ENCODE measurements at regions not wholly inside any gene's neighbourhood (a gene's known extent, or its start where the extent isn't known, plus 50 kb on each side); places are given as distances from the start of the nearest gene placed in this dataset.
"Not testable (repeated sequence)": the region's sequence is repeated elsewhere in the genome, so short reads cannot be mapped to it uniquely, and the experiment has no call there.

- DNase-seq: not testable (repeated sequence)
Measured at GRCh38 chr2:145519254-145519653, 999.3 kb upstream of the ZEB2 start.

DNA sequence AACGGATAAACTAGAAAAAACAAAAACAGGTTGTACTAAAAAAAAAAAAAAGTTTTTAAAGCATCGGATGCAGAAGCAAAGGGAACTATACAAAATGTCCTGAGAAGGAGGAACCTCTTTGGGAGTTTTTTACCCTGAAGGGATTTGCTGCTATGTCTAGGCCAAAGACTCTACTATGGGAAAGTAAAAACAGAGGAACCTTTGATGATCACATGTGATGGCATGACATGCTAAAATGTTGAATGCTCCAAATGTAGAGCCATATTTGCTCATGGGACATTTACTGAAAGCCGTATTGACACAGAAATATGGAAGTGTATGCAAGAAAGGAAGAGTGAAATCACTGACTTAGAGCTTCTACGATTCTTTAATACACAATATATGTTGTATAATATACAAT, 992.0 kb upstream of the ZEB2 start:
- no peak for DNase-seq

DNA sequence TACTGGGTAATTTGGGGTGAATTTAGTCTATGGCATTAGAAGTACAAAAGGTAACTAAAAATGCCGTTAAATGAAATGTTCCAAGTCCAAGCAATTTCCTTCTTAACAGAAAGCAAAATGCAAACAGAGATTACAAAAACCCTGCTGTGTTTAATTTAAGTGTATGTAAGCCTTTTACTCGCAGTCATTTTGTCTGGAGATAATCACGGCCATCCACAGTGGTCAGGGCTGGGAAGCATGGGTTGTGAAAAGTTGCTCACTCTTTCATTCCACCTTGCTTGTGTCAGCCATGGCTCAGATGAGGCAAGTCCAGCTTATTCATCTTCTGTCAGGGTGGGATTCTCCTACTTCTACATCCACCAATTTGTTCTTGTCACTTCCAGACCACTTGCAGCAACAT, 983.6 kb upstream of the ZEB2 start:
- DNase-seq: peak; percentile 3

GRCh38 chr2:145501920-145502319, 982.0 kb upstream of the ZEB2 start:
- DNase-seq: no peak

DNA sequence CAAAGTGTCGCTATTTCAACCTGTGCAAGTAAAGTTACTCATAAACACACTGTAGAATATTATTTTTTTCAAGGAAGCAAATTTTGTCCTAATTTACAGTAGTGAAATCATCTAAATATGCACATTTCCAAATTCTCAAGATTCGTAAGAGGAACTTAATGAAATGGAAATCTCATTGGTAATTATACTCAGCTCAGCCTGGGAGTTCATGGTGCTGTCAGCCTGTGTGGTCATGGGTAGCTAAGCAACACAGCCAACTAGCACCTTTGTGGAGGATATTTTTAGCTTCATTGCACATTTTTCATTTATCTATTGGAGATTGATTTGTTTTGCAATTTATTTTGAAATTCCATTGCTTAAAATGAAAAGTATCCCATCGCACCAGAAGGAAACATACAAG, 975.7 kb upstream of the ZEB2 start:
- DNase-seq: no peak

DNA sequence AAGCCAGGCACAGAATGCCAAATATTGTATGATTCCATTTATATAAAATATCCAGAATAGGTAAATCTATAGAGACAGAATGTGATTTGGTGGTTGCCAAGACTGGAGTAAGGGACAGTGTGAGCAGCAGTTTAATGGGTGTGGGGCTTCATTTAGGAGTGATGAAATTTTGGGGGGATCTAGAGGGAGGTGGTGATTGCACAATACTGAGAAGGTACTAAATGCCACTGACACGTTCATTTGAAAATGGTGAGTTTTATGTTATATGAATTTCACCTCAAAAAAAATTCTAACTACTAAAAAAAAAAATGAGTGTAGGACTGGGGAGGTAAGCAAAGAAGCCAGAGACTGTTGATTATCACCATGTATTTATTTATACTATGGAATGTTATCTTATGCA, 974.5 kb upstream of the ZEB2 start:
- DNase-seq: no peak

- DNase-seq: no peak
Measured at GRCh38 chr2:145488571-145488970, 968.7 kb upstream of the ZEB2 start.

- peak; percentile 52 for DNase-seq
Measured at GRCh38 chr2:145484448-145485097, 964.7 kb upstream of the ZEB2 start.

GRCh38 chr2:145483854-145484253, 963.9 kb upstream of the ZEB2 start:
- no peak for DNase-seq

- no peak for DNase-seq
Measured at GRCh38 chr2:145481334-145481922, 961.5 kb upstream of the ZEB2 start.

- no peak for DNase-seq
Measured at GRCh38 chr2:145464866-145465265, 944.9 kb upstream of the ZEB2 start.

- peak; percentile 3 for DNase-seq
Measured at GRCh38 chr2:145460112-145460511, 940.2 kb upstream of the ZEB2 start.

GRCh38 chr2:145431181-145431951, 911.4 kb upstream of the ZEB2 start:
- peak; percentile 11 for DNase-seq

DNA sequence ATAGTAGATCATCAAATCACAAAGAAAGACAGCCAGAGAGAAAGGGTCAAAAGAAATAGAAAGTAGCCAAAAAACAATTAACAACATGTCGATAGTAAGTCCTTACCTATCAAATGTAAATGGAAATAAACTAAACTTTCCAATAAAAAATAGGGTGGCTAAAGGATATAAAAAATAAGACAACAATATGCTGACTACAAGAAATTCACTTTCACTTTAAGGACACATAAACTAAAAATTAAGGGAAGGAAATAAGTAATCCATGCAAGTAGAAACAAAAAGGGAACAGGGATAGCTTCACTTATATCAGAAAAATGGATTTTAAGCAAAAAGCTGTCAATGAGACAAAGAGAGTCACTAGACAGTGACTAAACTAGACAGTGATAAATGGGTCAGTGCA, 903.9 kb upstream of the ZEB2 start:
- no peak for DNase-seq

DNA sequence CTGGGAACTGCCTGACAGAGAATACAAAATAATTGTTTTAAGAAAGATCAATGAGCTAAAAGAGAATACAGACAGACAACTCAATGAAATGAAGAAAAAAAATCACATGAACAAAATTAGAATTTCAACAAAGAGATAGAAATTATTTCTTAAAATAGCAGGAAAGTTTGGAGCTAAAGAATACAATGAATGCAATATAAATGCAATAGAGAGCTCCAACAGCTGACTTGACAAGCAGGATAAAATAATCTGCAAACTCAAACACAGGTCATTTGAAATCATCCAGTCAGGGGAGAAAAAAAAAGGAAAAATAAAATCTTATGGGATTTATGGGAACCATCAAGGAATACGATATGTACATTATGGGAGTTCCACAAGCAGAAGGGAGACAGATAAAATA, 902.7 kb upstream of the ZEB2 start:
- no peak for DNase-seq

DNA sequence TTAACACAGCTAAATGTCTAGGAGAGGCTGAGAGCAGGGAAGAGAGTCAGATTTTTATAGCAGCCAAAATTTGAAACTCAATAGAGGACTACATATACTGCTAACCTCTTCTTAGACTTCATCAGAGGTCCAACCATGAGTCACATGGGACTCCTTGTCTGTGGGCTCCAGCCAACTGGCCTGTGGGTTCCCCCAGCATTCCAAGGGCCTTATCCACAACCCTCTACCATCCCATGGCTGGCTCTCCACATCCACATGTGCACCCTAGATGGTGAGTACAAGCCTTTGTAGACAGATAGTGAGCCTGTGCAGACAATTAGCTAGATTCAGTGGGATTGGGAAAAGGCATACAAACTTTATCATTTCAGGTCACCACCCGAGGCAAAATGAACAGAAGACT, 901.9 kb upstream of the ZEB2 start:
- DNase-seq: peak; percentile 20

DNA sequence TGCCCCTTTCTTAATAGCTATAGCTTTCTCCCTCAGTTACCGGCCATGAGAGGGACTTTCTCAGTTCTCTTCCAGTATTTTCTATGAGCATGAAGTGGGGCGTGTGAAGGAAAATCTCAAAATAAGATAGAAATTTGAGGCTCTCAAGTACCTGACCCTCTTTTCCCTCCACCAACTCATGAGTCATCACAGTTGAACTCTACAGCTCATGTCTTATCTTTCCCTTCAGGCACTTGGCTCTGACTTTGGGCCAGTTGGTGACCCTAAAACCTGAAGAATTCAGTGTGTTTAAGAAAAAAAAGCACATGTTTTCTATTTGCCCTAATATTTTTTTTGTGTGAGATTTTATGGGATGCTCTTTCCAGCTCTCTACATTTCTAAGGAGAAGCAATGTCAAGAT, 896.7 kb upstream of the ZEB2 start:
- DNase-seq: no peak

DNA sequence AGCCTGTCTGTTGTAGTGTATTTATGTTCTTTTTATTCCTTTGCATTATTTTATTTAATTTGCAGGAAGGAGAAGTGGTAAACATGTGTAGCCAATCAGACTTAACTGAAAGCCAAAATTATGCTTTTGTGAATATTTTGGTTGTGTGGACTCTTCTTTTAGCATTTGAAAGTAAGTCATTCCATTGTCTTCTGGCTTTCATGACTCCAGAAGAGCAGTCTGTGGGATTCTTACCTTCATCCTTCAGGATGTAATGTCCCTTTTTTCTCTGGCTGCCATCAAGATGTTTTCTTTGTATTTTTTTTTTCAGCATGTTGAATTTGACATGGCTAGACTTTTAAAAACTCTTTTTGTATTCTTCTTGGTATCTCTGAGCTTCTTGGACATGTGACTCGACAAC, 895.2 kb upstream of the ZEB2 start:
- no peak for DNase-seq

GRCh38 chr2:145413261-145414030, 893.5 kb upstream of the ZEB2 start:
- DNase-seq: no peak

- no peak for DNase-seq
Measured at GRCh38 chr2:145412155-145412554, 892.2 kb upstream of the ZEB2 start.

GRCh38 chr2:145411493-145411892, 891.6 kb upstream of the ZEB2 start:
- no peak for DNase-seq

DNA sequence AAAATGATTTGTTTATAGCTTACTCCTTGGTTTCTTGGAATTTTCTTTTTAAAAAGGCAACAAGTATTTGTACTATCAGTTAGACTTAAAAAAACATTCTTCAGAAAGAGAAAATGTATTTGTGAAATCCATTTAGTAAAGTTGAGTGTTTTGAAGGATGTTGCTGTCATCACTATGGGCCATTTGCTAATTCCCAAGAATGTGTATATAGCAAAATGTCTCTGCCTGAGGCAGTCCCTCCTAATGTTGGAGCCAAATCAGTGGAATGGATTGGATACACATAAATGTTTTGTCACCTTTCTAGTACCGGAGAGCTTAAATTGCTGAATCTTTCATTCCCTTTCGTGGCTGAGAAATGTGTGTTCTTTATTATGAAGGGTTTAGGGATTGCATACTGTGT, 890.2 kb upstream of the ZEB2 start:
- peak; percentile 58 for DNase-seq

DNA sequence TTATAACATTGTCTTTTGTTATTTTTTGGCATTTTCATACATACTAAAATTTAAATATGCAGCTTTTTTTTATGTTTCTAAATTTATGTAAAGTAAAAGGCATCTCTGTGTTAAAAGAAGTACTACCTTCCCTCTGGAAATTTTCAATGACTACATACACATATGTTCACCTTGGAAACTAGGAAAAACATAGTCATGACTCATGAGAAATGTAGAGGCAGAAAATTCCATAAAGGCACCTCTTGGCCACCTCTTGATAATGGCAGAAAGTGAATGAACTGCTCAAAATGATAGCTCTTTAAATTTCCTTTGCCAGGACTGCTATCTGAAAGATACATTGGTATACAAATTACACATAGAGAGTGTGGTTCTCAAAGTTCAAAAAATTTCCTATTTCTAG, 889.1 kb upstream of the ZEB2 start:
- DNase-seq: no peak

GRCh38 chr2:145404690-145405089, 884.8 kb upstream of the ZEB2 start:
- DNase-seq: no peak
